ENCODE measurements at regions not wholly inside any gene's neighbourhood (a gene's known extent, or its start where the extent isn't known, plus 50 kb on each side); places are given as distances from the start of the nearest gene placed in this dataset.

GRCh38 chr15:47897525-47897924 is 180.2 kb downstream of the SEMA6D start:
- H3K9ac ChIP-seq (ENCODE audit: low read length), result no peak overlapping the region
- no peaks in the 10 kb centered on the region for H3K27me3 ChIP-seq (ENCODE audit: insufficient read depth, low read depth, low read length)
- no peaks in the 10 kb centered on the region for H3K9me2 ChIP-seq (ENCODE audit: insufficient read depth, low read length)
- H3F3A ChIP-seq (ENCODE audit: insufficient read depth, low read length, poor library complexity, severe bottlenecking), result no peaks in the 10 kb centered on the region
- no peaks in the 10 kb centered on the region for H4K20me1 ChIP-seq (ENCODE audit: insufficient read depth)
- TF ChIP-seq MXI1 (conservative IDR thresholded peaks at IDR 0.05; ENCODE audit: poor library complexity, severe bottlenecking) (no peak), EZH2 (IDR thresholded peaks at IDR 0.05; ENCODE audit: borderline replicate concordance, insufficient read depth, low read length, poor library complexity, severe bottlenecking) (no peak), SMC3 (conservative IDR thresholded peaks at IDR 0.05; ENCODE audit: poor library complexity) (no peak), POLR2AphosphoS5 (IDR thresholded peaks at IDR 0.05) (no peak), EP300 (conservative IDR thresholded peaks at IDR 0.05; ENCODE audit: poor library complexity, severe bottlenecking) (no peak), TAF1 (IDR thresholded peaks at IDR 0.05; ENCODE audit: low read depth) (no peak), REST (IDR thresholded peaks at IDR 0.05; ENCODE audit: borderline replicate concordance) (no peak), RAD21 (conservative IDR thresholded peaks at IDR 0.05) (no peak)
- TF ChIP-seq, protein P1, sequence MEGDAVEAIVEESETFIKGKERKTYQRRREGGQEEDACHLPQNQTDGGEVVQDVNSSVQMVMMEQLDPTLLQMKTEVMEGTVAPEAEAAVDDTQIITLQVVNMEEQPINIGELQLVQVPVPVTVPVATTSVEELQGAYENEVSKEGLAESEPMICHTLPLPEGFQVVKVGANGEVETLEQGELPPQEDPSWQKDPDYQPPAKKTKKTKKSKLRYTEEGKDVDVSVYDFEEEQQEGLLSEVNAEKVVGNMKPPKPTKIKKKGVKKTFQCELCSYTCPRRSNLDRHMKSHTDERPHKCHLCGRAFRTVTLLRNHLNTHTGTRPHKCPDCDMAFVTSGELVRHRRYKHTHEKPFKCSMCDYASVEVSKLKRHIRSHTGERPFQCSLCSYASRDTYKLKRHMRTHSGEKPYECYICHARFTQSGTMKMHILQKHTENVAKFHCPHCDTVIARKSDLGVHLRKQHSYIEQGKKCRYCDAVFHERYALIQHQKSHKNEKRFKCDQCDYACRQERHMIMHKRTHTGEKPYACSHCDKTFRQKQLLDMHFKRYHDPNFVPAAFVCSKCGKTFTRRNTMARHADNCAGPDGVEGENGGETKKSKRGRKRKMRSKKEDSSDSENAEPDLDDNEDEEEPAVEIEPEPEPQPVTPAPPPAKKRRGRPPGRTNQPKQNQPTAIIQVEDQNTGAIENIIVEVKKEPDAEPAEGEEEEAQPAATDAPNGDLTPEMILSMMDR (IDR thresholded peaks at IDR 0.05; ENCODE audit: poor library complexity, severe bottlenecking), result no peak
- H3K4me2 ChIP-seq (ENCODE audit: low read length), result no peak overlapping the region
- H3K36me3 ChIP-seq (ENCODE audit: insufficient read depth, low read length), result no peaks in the 10 kb centered on the region
- no peak overlapping the region for H3K4me3 ChIP-seq (ENCODE audit: low read length)
- no peaks in the 10 kb centered on the region for H3K79me2 ChIP-seq (replicated peaks; ENCODE audit: insufficient read depth, low read length)
- H2AFZ ChIP-seq (ENCODE audit: low read depth, low read length), result no peak overlapping the region
- H3K9me3 ChIP-seq (ENCODE audit: low read length), result no peaks in the 10 kb centered on the region
- no peak overlapping the region for H3K27ac ChIP-seq (ENCODE audit: low read length)

- Histone ChIP-seq H4K20me1 (ENCODE audit: insufficient read depth) (no peaks in the 10 kb centered on the region), H3K36me3 (ENCODE audit: insufficient read depth, low read length) (no peaks in the 10 kb centered on the region), H3K9ac (ENCODE audit: low read length) (no peak overlapping the region), H3F3A (ENCODE audit: insufficient read depth, low read length, poor library complexity, severe bottlenecking) (no peaks in the 10 kb centered on the region), H3K4me2 (ENCODE audit: low read length) (no peak overlapping the region), H3K9me2 (ENCODE audit: insufficient read depth, low read length) (no peaks in the 10 kb centered on the region), H3K4me3 (ENCODE audit: low read length) (no peak overlapping the region), H3K27me3 (ENCODE audit: insufficient read depth, low read depth, low read length) (no peaks in the 10 kb centered on the region), H2AFZ (ENCODE audit: low read depth, low read length) (no peak overlapping the region), H3K27ac (ENCODE audit: low read length) (no peak overlapping the region), H3K79me2 (replicated peaks; ENCODE audit: insufficient read depth, low read length) (no peaks in the 10 kb centered on the region), H3K9me3 (ENCODE audit: low read length) (no peaks in the 10 kb centered on the region)
- no peak for TF ChIP-seq SMC3 (conservative IDR thresholded peaks at IDR 0.05; ENCODE audit: poor library complexity)
- no peak for TF ChIP-seq MXI1 (conservative IDR thresholded peaks at IDR 0.05; ENCODE audit: poor library complexity, severe bottlenecking)
- no peak for TF ChIP-seq EZH2 (IDR thresholded peaks at IDR 0.05; ENCODE audit: borderline replicate concordance, insufficient read depth, low read length, poor library complexity, severe bottlenecking)
- no peak for TF ChIP-seq RAD21 (conservative IDR thresholded peaks at IDR 0.05)
- no peak for TF ChIP-seq EP300 (conservative IDR thresholded peaks at IDR 0.05; ENCODE audit: poor library complexity, severe bottlenecking)
- TF ChIP-seq TAF1 (IDR thresholded peaks at IDR 0.05; ENCODE audit: low read depth), result no peak
- no peak for TF ChIP-seq REST (IDR thresholded peaks at IDR 0.05; ENCODE audit: borderline replicate concordance)
- TF ChIP-seq, protein P1 (IDR thresholded peaks at IDR 0.05; ENCODE audit: poor library complexity, severe bottlenecking), result no peak
- no peak for TF ChIP-seq POLR2AphosphoS5 (IDR thresholded peaks at IDR 0.05)
Observed at GRCh38 chr15:47900751-47901150, 183.4 kb downstream of the SEMA6D start.
